ENCODE measurements at regions not wholly inside any gene's neighbourhood (a gene's known extent, or its start where the extent isn't known, plus 50 kb on each side); places are given as distances from the start of the nearest gene placed in this dataset.

GRCh38 chr4:26141911-26142638, 178.7 kb upstream of the RBPJ start:
- peak; percentile 50 for DNase-seq

DNA sequence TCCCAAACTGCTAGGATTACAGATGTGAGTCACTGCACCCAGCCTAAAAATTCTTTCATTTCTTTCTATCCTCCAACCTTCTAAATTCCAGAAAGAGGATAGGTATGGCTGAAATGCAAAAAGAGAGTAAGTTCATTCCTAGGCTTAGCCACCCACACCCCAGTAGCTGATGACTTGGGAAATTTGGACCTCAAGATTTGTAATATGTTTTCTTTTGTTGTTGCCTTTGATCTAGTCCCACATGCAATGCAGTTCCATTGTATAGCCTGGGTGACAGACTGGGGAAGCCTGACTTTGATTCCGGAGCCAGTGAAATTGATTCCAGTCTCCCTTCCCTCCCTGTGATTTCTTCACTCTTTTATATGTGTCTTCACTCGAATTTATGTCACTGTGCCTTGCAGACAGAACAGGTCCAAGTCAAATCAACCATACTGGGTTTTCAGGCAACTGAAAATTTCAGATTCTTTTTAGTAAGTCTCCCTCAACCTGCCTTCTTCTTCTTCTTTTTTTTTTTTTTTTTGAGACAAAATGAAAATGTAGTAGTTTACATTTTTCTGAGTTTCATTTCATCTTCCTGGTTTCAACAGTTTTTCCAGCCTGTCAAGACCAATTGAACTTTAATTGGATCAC, 176.2 kb upstream of the RBPJ start:
- peak; percentile 29 for DNase-seq

DNA sequence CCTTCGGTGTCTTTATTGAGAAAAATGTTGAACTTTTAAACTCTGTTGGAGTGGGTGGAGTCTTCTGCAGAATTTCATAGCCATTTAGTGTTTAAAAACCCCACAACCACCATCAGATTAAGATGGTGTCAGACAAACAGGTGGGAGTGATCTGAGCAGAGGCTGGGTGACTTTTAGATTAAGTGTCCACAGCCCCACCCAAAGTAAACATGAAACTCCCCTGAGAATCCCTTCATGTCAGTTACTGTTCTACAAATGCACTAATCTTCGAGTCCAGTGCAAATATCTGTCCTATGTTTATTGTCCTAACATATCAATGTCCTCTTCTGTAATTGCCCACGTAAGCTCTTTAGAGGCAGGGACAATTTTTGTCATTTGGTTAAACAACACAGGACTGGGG, 175.6 kb upstream of the RBPJ start:
- DNase-seq = no peak

DNA sequence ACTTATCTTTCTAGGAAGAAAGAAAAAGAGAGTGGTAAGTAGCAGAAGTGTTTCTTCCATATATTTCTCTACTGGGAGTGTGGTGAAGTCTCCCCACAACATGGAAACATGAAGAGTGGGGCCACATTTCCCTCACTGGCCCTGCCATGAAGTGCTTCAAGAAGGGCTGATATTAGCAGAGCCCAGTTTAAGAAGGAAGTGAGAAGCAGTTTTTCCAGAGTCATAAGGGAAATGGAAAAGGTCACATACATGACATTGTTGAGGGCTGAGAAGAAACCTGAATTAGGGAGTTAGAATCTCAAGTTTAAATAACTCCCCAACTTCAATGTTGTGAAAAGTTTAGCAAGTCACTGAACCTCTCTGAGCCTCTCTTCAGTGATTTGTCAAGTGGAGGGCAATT, 171.9 kb upstream of the RBPJ start:
- no peak for DNase-seq

DNA sequence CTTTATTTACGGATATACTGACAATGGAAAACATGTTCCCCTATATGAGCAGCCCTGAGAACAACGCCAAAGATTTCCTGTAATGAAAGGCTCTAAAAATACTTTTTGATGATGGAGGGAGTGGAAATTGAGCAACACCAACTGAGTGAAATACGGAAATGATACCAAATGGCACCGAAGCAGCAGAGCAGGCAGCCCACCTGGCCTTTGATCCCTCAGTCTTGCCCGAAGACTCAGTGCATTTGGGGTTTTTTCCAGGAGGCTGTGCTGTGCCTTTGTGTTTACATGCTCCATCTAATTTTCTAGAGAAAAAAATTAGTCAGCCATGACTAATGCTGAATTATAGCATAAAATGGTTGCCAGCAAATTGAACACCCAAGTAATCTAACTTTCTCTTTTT, 169.9 kb upstream of the RBPJ start:
- peak; percentile 49 for DNase-seq

DNA sequence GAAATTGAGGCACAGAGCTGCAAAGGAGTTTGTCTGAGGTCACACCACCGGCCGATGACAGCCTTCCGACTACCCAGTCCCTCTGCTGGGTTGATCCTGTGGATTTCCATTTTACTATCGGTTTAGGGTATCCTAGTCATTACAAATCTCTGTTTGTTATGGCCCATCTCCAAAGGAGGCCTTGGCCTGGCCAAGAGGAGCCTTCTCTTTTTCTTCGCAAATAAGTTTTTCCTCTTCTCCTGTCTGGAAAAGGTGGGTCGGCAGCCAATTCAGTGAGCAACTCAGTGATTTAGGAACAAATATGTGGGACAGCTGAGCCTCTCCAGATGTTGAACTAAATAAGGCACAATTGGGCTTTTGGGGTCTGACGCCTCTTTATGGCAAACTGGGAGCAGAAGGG, 169.2 kb upstream of the RBPJ start:
- DNase-seq = no peak

- DNase-seq = no peak
Observed at GRCh38 chr4:26152056-26152455, 168.8 kb upstream of the RBPJ start.

GRCh38 chr4:26157541-26157940, 163.3 kb upstream of the RBPJ start:
- DNase-seq = no peak

DNA sequence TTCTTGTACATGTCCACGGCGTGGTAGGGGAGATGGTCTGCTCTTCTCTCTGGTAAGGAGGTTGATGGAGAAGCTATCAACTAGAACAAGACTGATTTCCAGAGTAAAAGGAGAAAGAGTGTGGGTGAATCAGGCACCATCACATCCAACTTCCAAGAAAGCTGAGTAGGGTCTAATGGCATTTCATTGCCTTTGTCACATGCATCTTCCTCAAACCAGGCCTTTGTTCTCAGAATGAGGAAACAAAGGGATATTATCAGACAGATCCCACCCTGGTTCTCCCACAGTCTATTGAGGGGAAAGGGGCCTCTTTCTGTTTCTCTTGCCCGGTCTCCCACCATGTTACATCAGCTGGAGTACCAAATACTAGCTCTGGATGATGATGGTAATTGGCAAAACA, 160.2 kb upstream of the RBPJ start:
- no peak for DNase-seq

GRCh38 chr4:26161030-26161824, 159.6 kb upstream of the RBPJ start:
- no peak for DNase-seq

- DNase-seq = no peak
Observed at GRCh38 chr4:26162101-26162500, 158.7 kb upstream of the RBPJ start.

DNA sequence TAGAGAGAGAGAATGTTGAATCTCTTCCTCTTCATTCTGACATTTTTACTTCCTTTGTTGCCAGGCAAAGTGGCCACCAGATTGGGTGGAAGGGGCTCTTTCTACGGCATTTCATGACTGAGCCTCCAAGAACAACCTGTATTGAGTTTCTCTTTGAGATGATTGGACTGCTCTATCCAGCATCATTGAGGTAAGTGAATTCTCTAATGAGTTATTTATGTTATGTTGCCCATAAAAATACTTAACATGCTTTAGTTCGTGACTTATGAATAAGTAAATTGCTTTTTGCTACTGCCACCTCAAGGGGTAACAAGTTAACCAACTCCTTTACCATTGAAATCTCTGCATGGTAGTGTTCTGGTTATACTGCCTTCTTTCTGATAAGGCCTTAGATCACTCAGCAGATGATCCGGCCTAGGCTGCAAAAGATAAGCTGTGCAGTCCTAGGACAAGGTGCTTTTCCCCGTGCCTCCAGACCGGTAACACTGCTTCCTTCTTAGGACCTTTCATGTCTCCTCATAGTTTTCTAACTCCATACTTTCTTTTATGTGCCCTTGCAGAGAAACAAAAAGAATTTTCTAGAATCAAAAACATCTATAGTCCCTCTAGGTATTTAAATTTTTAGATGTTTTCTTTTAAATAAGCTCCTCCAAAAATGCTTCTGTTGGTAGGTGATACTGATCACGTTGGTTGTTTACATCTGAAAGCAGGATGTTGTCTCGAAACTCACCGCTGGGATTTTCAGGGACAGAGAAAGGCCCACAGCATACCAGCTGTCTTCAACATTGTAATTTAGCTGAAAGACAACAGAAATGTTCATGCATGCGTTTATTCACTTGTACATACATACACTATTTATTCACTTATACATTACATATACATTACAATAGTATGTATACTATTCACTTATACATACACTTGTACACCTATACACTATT, 157.1 kb upstream of the RBPJ start:
- DNase-seq = peak; percentile 25

DNA sequence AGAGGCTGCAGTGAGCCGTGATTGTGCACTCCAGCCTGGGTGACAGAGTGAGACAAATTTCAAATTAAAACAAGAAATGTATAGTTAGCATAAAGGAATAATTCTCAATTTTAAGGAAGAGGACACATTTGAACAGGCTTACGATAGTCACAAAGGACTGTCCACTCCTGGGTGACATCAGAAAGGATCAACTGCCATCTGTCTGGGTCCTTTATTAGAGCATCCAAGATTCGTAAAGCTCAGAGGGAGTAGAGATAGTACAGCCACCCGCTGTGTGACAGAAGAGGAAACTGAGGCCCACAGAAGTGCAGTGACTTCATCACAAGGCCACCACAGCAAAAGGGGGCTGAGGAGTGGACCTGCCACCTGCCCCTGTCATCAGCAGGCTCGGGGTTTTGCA, 149.3 kb upstream of the RBPJ start:
- DNase-seq = no peak

- DNase-seq = peak; percentile 34
Observed at GRCh38 chr4:26171941-26172340, 148.9 kb upstream of the RBPJ start.

DNA sequence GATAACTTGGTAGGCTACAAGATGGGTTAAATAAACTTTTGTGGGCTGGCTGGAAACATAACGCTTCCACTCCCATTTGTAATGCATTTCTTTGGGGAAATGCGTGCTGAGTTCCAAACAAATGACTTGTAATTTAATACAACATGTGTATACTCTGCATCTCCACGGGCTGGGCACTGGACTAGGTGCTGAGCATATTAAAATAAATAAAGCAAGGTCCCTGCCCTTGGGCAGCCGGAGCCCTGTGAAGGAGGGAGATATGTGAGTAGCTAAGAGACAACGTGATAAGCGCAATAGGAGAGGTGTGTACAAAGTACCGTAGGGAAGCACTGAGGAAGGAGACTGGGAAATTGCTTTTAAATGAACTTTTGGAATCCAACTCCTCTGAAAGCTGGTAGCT, 147.2 kb upstream of the RBPJ start:
- DNase-seq = no peak

GRCh38 chr4:26174027-26174426, 146.8 kb upstream of the RBPJ start:
- DNase-seq = no peak

GRCh38 chr4:26175006-26175786, 145.6 kb upstream of the RBPJ start:
- DNase-seq = no peak

GRCh38 chr4:26175905-26176470, 144.8 kb upstream of the RBPJ start:
- no peak for DNase-seq

DNA sequence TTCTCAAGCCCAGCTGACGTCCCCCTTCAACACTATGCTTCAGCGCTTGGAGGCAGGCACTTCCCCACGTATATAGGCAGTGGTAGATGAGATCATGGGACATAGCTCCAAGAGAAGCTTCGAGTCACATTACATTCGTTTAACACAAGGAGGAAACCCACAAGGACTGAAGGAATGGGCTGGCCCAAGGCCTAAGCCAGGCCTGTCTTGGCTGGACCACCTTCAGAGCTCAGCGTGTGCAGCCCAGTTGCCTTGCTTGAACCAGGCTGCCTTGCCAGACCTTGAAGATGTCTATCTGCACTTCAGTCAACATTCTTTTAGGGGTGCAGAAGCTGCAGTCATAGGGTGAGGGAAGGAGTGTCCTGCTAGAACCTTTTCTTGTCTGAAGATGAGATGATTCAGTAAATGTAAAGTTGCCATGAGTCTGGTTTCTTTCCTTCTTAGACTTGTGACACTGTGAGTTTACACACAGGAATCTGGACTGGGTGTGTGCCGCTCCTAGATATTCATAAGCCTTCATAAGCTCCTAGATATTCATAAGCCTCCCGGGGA, 144.1 kb upstream of the RBPJ start:
- peak; percentile 50 for DNase-seq

DNA sequence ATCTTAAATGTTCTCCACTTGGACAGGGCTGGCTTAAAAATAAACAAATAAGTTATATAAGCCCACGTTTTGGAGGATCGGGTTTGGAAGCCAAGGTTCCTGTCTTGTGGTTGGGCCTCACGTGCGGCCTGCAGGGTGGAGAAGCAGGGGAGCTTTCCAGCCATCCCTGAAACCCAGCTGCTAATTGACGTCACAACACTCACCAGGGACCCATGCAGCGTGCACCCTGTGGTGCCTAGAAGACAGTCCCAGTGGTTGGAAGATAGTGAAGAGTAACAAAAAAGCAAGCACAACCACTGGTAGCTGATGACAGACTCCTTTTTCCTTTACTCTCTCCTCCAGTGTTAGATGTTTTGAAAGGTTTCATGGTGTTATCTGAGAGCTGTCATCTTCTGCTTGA, 142.0 kb upstream of the RBPJ start:
- no peak for DNase-seq

GRCh38 chr4:26179316-26179760, 141.5 kb upstream of the RBPJ start:
- DNase-seq = no peak
